ENCODE measurements at regions not wholly inside any gene's neighbourhood (a gene's known extent, or its start where the extent isn't known, plus 50 kb on each side); places are given as distances from the start of the nearest gene placed in this dataset.
"Not testable (repeated sequence)": the region's sequence is repeated elsewhere in the genome, so short reads cannot be mapped to it uniquely, and the experiment has no call there.

DNA sequence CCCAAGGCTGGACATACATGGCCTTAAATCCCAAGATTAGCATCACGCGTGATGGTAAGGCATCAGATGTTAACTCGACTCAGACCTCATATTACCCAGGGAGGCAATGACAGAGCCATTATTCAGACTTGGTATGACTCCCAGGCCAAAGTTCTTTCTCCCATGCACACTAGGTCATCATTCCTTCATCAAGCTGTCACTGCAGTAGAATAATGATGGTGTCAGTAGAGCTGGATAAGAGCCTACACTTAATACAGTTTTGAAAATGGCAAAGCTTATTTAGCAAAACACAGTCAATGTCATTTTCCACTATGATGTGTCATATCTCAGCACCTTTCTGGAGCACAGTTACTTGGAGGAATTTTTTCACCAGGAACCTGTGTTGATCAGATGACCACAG is 663.3 kb downstream of the SUCLG1 start:
- POLR2A ChIA-PET (ENCODE audit: low non-redundant PET), result no interaction called here
- TF ChIP-seq, protein P1, sequence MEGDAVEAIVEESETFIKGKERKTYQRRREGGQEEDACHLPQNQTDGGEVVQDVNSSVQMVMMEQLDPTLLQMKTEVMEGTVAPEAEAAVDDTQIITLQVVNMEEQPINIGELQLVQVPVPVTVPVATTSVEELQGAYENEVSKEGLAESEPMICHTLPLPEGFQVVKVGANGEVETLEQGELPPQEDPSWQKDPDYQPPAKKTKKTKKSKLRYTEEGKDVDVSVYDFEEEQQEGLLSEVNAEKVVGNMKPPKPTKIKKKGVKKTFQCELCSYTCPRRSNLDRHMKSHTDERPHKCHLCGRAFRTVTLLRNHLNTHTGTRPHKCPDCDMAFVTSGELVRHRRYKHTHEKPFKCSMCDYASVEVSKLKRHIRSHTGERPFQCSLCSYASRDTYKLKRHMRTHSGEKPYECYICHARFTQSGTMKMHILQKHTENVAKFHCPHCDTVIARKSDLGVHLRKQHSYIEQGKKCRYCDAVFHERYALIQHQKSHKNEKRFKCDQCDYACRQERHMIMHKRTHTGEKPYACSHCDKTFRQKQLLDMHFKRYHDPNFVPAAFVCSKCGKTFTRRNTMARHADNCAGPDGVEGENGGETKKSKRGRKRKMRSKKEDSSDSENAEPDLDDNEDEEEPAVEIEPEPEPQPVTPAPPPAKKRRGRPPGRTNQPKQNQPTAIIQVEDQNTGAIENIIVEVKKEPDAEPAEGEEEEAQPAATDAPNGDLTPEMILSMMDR (conservative IDR thresholded peaks at IDR 0.05; ENCODE audit: low read depth, low read length), result no peak
- no peak for TF ChIP-seq EZH2 (IDR thresholded peaks at IDR 0.05; ENCODE audit: borderline replicate concordance, low read depth, low read length, poor library complexity, severe bottlenecking)
- no TSS peak for BruUV-seq (replicated peaks)
- DNase-seq (ENCODE audit: low spot score), result no peak
- CTCF ChIA-PET, result no interaction called here
- Histone ChIP-seq H3K36me3 (ENCODE audit: insufficient read depth, low read length, poor library complexity, severe bottlenecking) (no peaks in the 10 kb centered on the region), H3K4me1 (ENCODE audit: insufficient read depth, low read length, poor library complexity, severe bottlenecking) (no peaks in the 10 kb centered on the region), H3K4me3 (ENCODE audit: low read depth, low read length, poor library complexity, severe bottlenecking) (no peak overlapping the region), H3K27me3 (replicated peaks; ENCODE audit: insufficient read depth, low read depth, low read length, poor library complexity) (no peaks in the 10 kb centered on the region), H3K27ac (ENCODE audit: low read depth, low read length, poor library complexity, severe bottlenecking) (no peak overlapping the region), H3K9me3 (ENCODE audit: low read depth, low read length, poor library complexity, severe bottlenecking) (peaks cover 6% of the 10 kb centered on the region)
- intact Hi-C loops (cut with micrococcal nuclease; ENCODE audit: unreplicated experiment), result no loop called here

DNA sequence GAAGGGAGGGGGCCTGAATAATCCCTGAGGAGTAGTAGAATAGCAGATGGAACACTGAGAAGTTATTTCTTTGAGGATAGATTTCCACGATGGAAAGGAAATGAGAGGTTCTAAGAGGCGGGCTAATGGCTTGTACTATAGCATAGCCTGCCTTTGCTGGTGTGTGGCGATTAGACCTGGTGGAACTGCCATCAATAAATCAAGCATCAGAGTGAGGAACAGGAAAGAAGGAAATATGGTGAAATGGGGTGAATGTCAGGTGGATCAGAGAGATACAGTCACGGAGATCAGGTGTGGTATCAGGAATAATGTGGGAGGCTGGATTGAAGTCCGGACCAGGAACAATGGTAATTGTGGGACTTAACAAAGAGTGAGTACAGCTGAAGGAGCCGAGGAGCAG is 668.6 kb downstream of the SUCLG1 start:
- CTCF ChIA-PET; intact Hi-C loops (cut with micrococcal nuclease; ENCODE audit: unreplicated experiment): not testable (repeated sequence)

DNA sequence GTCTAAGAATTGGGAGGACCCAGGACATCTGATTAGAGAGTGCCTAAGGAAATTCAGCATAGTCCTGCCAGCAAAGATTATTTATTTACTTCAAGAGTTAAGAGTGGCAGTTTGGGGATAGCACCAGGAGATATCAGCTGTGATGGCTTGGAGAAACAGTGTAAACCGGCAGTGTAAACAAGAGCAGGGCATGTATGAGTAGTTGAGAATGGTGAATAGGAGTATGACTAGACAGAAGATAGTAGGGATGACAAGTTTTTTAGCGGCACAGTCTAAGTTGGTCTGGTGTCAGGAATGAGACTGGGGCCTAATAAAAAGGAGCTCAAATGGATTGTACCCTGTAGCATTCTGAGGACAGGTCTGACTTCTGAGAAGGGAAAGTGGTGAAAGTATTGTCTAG is 669.4 kb downstream of the SUCLG1 start:
- DNase-seq (ENCODE audit: low spot score); H3K4me1 ChIP-seq (ENCODE audit: insufficient read depth, low read length, poor library complexity, severe bottlenecking); H3K4me3 ChIP-seq (ENCODE audit: low read depth, low read length, poor library complexity, severe bottlenecking); H3K36me3 ChIP-seq (ENCODE audit: insufficient read depth, low read length, poor library complexity, severe bottlenecking); POLR2A ChIA-PET (ENCODE audit: low non-redundant PET); H3K27me3 ChIP-seq (replicated peaks; ENCODE audit: insufficient read depth, low read depth, low read length, poor library complexity); H3K27ac ChIP-seq (ENCODE audit: low read depth, low read length, poor library complexity, severe bottlenecking); BruUV-seq (replicated peaks); intact Hi-C loops (cut with micrococcal nuclease; ENCODE audit: unreplicated experiment); H3K9me3 ChIP-seq (ENCODE audit: low read depth, low read length, poor library complexity, severe bottlenecking); CTCF ChIA-PET: not testable (repeated sequence)

More for the DNA sequence above, 668.6 kb downstream of the SUCLG1 start:
- H3K36me3 ChIP-seq (ENCODE audit: insufficient read depth, low read length, poor library complexity, severe bottlenecking); BruUV-seq (replicated peaks); POLR2A ChIA-PET (ENCODE audit: low non-redundant PET); H3K27ac ChIP-seq (ENCODE audit: low read depth, low read length, poor library complexity, severe bottlenecking); H3K27me3 ChIP-seq (replicated peaks; ENCODE audit: insufficient read depth, low read depth, low read length, poor library complexity); H3K4me1 ChIP-seq (ENCODE audit: insufficient read depth, low read length, poor library complexity, severe bottlenecking); H3K4me3 ChIP-seq (ENCODE audit: low read depth, low read length, poor library complexity, severe bottlenecking); H3K9me3 ChIP-seq (ENCODE audit: low read depth, low read length, poor library complexity, severe bottlenecking); DNase-seq (ENCODE audit: low spot score): not testable (repeated sequence)

DNA sequence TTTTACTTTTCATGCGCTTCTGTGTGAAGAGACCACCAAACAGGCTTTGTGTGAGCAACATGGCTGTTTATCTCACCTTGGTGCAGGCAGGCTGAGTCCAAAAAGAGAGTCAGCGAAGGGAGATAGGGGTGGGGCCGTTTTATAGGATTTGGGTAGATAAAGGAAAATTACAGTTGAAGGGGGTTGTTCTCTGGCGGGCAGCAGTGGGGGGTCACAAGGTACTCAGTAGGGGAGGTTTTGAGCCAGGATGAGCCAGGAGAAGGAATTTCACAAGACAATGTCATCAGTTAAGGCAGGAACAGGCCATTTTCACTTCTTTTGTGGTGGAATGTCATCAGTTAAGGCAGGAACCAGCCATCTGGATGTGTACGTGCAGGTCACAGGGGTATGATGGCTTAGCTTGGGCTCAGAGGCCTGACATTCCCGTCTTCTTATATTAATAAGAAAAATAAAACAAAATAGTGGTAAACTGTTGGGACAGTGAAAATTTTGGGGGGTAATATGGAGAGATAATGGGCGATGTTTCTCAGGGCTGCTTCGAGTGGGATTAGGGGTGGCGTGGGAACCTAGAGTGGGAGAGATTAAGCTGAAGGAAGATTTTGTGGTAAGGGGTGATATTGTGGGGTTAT is 670.0 kb downstream of the SUCLG1 start:
- H3K27ac ChIP-seq (ENCODE audit: low read depth, low read length, poor library complexity, severe bottlenecking); BruUV-seq (replicated peaks); H3K4me1 ChIP-seq (ENCODE audit: insufficient read depth, low read length, poor library complexity, severe bottlenecking); H3K27me3 ChIP-seq (replicated peaks; ENCODE audit: insufficient read depth, low read depth, low read length, poor library complexity); CTCF ChIA-PET; DNase-seq (ENCODE audit: low spot score); POLR2A ChIA-PET (ENCODE audit: low non-redundant PET); intact Hi-C loops (cut with micrococcal nuclease; ENCODE audit: unreplicated experiment); H3K9me3 ChIP-seq (ENCODE audit: low read depth, low read length, poor library complexity, severe bottlenecking); H3K36me3 ChIP-seq (ENCODE audit: insufficient read depth, low read length, poor library complexity, severe bottlenecking); H3K4me3 ChIP-seq (ENCODE audit: low read depth, low read length, poor library complexity, severe bottlenecking): not testable (repeated sequence)

DNA sequence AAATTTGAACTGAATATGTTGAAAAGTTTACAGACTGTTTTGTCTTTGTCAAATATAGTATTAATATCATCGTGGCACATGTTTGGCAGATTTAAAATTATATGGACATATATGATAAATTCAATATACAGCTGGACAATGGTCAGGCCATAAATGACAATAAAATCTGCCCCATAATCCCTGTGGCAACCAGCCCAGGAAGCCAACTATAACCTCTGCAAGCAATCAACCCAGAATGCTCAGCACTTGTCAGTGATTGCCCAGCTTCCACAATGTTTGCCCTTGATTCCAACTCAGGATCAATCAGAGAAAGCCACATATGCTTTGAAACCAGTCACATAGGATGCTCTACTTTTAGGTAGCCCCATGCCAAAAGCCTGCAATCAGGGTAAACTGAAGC is 671.9 kb downstream of the SUCLG1 start:
- TF ChIP-seq, protein P1 (conservative IDR thresholded peaks at IDR 0.05; ENCODE audit: low read depth, low read length), result no peak
- TF ChIP-seq EZH2 (IDR thresholded peaks at IDR 0.05; ENCODE audit: borderline replicate concordance, low read depth, low read length, poor library complexity, severe bottlenecking), result no peak

More for the DNA sequence above, 671.9 kb downstream of the SUCLG1 start:
- no peaks in the 10 kb centered on the region for H3K4me1 ChIP-seq (ENCODE audit: insufficient read depth, low read length, poor library complexity, severe bottlenecking)
- no peaks in the 10 kb centered on the region for H3K9me3 ChIP-seq (ENCODE audit: low read depth, low read length, poor library complexity, severe bottlenecking)
- no peaks in the 10 kb centered on the region for H3K36me3 ChIP-seq (ENCODE audit: insufficient read depth, low read length, poor library complexity, severe bottlenecking)
- CTCF ChIA-PET, result no interaction called here
- no peak overlapping the region for H3K4me3 ChIP-seq (ENCODE audit: low read depth, low read length, poor library complexity, severe bottlenecking)
- POLR2A ChIA-PET (ENCODE audit: low non-redundant PET), result no interaction called here
- DNase-seq (ENCODE audit: low spot score), result no peak
- no peak overlapping the region for H3K27ac ChIP-seq (ENCODE audit: low read depth, low read length, poor library complexity, severe bottlenecking)
- no peaks in the 10 kb centered on the region for H3K27me3 ChIP-seq (replicated peaks; ENCODE audit: insufficient read depth, low read depth, low read length, poor library complexity)
- intact Hi-C loops (cut with micrococcal nuclease; ENCODE audit: unreplicated experiment), result no loop called here
- BruUV-seq (replicated peaks), result no TSS peak

Data from A673 (cell line).